GM19043 (cell line): ENCODE measurements at regions not wholly inside any gene's neighbourhood (a gene's known extent, or its start where the extent isn't known, plus 50 kb on each side); places are given as distances from the start of the nearest gene placed in this dataset.
"Not testable (repeated sequence)": the region's sequence is repeated elsewhere in the genome, so short reads cannot be mapped to it uniquely, and the experiment has no call there.

Source experiments
- ATAC-seq: cut with Tn5 transposase; IDR thresholded peaks from one replicate; pipeline ENCODE4 v1.9.1; 2021; ENCODE audit warnings: low read depth; ENCODE audit not compliant: unreplicated experiment

- no peak for ATAC-seq
Measured at GRCh38 chrX:23061116-23061515, 61.4 kb downstream of the DDX53 start.

- ATAC-seq: no peak
Measured at GRCh38 chrX:23062359-23062758, 62.6 kb downstream of the DDX53 start.

- ATAC-seq: peak; percentile 79
Measured at GRCh38 chrX:23066588-23067281, 67.0 kb downstream of the DDX53 start.

GRCh38 chrX:23075461-23075860, 75.7 kb downstream of the DDX53 start:
- ATAC-seq: not testable (repeated sequence)

- ATAC-seq: no peak
Measured at GRCh38 chrX:23079347-23079746, 79.6 kb downstream of the DDX53 start.

DNA sequence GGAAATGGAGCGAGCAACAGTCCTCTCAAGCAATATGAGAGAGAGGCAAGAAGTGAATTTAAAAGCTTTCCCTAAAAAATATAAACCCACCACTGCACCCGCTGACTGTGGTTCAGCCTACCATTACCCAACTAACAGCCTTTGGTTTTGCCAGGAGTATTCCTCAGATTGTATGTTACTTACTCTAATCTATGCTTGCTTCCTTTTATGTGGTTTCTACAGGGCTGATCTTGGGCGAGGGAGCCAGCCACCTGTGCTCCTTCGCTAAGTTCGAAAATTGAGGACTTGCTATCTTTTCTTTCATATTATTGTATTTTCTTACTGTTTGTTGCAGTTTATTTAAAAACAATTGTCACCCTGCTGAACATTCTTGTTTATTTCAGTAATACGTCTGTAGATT, 101.1 kb downstream of the DDX53 start:
- no peak for ATAC-seq

- no peak for ATAC-seq
Measured at GRCh38 chrX:23103546-23103945, 103.8 kb downstream of the DDX53 start.

- no peak for ATAC-seq
Measured at GRCh38 chrX:23114241-23114640, 114.5 kb downstream of the DDX53 start.

GRCh38 chrX:23115651-23116050, 115.9 kb downstream of the DDX53 start:
- no peak for ATAC-seq

- no peak for ATAC-seq
Measured at GRCh38 chrX:23118163-23118562, 118.4 kb downstream of the DDX53 start.

- no peak for ATAC-seq
Measured at GRCh38 chrX:23118890-23119527, 119.2 kb downstream of the DDX53 start.

GRCh38 chrX:23127586-23127985, 127.8 kb downstream of the DDX53 start:
- ATAC-seq: no peak

DNA sequence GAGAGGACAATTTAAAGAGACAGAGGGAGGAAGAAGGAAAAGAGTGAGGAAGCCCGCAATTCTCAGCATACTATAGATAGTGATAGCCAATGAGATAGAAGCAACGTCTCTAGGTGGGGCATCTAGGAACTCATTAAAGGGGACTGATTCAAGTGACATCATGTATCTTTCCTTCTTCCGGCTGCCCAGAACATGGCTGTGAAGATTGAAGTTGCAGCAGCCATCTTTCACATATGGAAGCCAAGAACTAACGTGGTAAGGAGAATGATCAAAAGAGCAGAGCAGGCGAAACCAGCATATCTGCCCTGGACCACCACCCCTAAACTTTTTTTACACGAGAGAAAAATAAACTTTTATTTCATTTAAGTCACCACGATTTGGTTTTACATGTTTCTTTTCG, 133.8 kb downstream of the DDX53 start:
- ATAC-seq: no peak

- no peak for ATAC-seq
Measured at GRCh38 chrX:23134136-23134535, 134.4 kb downstream of the DDX53 start.

DNA sequence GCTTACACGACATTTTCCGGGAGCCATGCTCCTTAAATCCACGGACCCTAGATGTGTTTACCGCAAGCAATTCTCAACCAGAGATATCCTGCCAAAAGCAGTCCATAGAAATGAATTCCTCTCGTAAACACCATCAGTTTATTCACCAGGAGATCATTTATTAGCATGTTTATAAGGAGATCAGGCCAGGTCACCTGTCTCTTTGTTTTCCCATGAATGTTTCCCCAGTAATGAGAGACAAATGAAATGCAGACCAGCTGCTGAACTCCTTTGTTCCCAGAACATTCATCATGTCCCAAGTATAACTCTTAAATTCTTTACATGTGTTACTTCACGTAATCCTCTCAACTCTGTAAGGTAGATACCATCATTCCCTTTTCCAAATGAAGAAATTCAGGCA, 137.1 kb downstream of the DDX53 start:
- no peak for ATAC-seq

DNA sequence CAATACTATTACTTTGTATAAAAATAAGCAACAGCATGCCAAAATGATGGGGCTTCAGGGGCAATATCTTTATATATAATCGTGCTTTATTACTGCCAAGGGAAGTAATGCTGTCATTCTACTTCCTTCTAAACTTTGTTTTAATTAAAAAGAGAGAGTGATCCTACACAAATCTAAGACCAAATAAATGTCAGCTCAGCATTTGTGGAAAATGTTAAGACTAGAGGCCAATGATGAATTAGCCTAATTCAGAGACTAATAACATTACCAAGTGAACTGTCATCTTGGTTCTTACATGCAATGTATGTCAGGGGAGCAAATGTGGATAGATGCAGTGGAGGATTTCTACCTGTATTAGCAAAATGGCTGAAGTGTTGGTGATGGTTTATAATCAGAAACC, 166.4 kb upstream of the PTCHD1 start:
- no peak for ATAC-seq

GRCh38 chrX:23185951-23186350, 148.7 kb upstream of the PTCHD1 start:
- ATAC-seq: peak; percentile 78

- no peak for ATAC-seq
Measured at GRCh38 chrX:23187819-23188218, 146.8 kb upstream of the PTCHD1 start.

- ATAC-seq: no peak
Measured at GRCh38 chrX:23194885-23195554, 139.6 kb upstream of the PTCHD1 start.

- no peak for ATAC-seq
Measured at GRCh38 chrX:23195761-23196160, 138.9 kb upstream of the PTCHD1 start.

DNA sequence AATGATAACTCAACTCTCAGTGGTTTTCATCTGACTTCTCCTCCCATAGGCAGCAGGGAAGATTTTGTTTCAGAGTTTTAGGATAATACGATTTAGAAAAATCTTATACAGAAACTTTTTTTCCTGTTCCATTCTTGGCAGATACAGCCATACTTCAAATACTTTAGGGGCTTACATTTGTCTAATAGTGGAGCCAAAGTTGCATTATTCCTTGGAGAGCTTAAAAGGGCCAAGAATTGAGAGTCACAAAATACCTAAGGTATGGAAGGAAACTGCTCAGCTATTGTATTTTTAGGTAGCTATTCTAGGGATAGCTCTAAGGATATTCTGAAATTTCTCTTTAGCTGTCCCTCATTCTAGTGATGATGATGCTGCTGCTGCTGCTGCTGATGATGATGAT, 132.9 kb upstream of the PTCHD1 start:
- no peak for ATAC-seq

GRCh38 chrX:23202326-23202725, 132.3 kb upstream of the PTCHD1 start:
- ATAC-seq: no peak
